ENCODE measurements at regions not wholly inside any gene's neighbourhood (a gene's known extent, or its start where the extent isn't known, plus 50 kb on each side); places are given as distances from the start of the nearest gene placed in this dataset.
A peak's percentile ranks its signal among the peaks of the same experiment; 100 is the strongest.

- no peak for DNase-seq
Measured at GRCh38 chr14:101495827-101496775, 65.2 kb upstream of the DIO3 start.

- peak in 1 of 51 donors; percentile 47 for DNase-seq
Measured at GRCh38 chr14:101496776-101497683, 64.3 kb upstream of the DIO3 start.

GRCh38 chr14:101497684-101498525 lies 63.4 kb upstream of the DIO3 start:
- DNase-seq: no peak

GRCh38 chr14:101498526-101498860 lies 62.8 kb upstream of the DIO3 start:
- DNase-seq: no peak

- DNase-seq: peak in 1 of 51 donors; percentile 9
Measured at GRCh38 chr14:101499080-101499479, 62.2 kb upstream of the DIO3 start.

- no peak for DNase-seq
Measured at GRCh38 chr14:101499513-101499912, 61.8 kb upstream of the DIO3 start.

- DNase-seq: no peak
Measured at GRCh38 chr14:101500061-101500460, 61.2 kb upstream of the DIO3 start.

- DNase-seq: no peak
Measured at GRCh38 chr14:101500681-101501080, 60.6 kb upstream of the DIO3 start.

- DNase-seq: peak in 1 of 51 donors; percentile 36
Measured at GRCh38 chr14:101501341-101501740, 60.0 kb upstream of the DIO3 start.

- no peak for DNase-seq
Measured at GRCh38 chr14:101501858-101502615, 59.3 kb upstream of the DIO3 start.

- no peak for DNase-seq
Measured at GRCh38 chr14:101502761-101503392, 58.4 kb upstream of the DIO3 start.

- DNase-seq: no peak
Measured at GRCh38 chr14:101503431-101504095, 57.7 kb upstream of the DIO3 start.

- no peak for DNase-seq
Measured at GRCh38 chr14:101504096-101504948, 57.0 kb upstream of the DIO3 start.

GRCh38 chr14:101505236-101505970 lies 55.9 kb upstream of the DIO3 start:
- no peak for DNase-seq

GRCh38 chr14:101506211-101506925 lies 54.9 kb upstream of the DIO3 start:
- no peak for DNase-seq

- peak in 2 of 51 donors; percentile 23 to 64 for DNase-seq
Measured at GRCh38 chr14:101506926-101507835, 54.1 kb upstream of the DIO3 start.

Measured in hypothalamus (tissue), 51 donors.